ENCODE measurements at regions not wholly inside any gene's neighbourhood (a gene's known extent, or its start where the extent isn't known, plus 50 kb on each side); places are given as distances from the start of the nearest gene placed in this dataset.

- no peak overlapping the region for H3K9ac ChIP-seq (ENCODE audit: low read depth in 1 of 2, low read length in 2 of 2)
- H3K9me3 ChIP-seq (ENCODE audit: control insufficient read depth in 4 of 4, low read length in 3 of 4), result no peaks in the 10 kb centered on the region
- no peak for DNase-seq (ENCODE audit: low spot score)
- H3K4me1 ChIP-seq (ENCODE audit: control insufficient read depth in 4 of 4, insufficient read depth in 4 of 4, low read length in 3 of 4), result no peaks in the 10 kb centered on the region
- H3K27me3 ChIP-seq (ENCODE audit: control insufficient read depth in 4 of 4, insufficient read depth in 4 of 4, low read length in 3 of 4), result no peaks in the 10 kb centered on the region
- TF ChIP-seq, protein P1, sequence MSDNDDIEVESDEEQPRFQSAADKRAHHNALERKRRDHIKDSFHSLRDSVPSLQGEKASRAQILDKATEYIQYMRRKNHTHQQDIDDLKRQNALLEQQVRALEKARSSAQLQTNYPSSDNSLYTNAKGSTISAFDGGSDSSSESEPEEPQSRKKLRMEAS (IDR thresholded peaks at IDR 0.05), result no peak
- TF ChIP-seq, protein P2, sequence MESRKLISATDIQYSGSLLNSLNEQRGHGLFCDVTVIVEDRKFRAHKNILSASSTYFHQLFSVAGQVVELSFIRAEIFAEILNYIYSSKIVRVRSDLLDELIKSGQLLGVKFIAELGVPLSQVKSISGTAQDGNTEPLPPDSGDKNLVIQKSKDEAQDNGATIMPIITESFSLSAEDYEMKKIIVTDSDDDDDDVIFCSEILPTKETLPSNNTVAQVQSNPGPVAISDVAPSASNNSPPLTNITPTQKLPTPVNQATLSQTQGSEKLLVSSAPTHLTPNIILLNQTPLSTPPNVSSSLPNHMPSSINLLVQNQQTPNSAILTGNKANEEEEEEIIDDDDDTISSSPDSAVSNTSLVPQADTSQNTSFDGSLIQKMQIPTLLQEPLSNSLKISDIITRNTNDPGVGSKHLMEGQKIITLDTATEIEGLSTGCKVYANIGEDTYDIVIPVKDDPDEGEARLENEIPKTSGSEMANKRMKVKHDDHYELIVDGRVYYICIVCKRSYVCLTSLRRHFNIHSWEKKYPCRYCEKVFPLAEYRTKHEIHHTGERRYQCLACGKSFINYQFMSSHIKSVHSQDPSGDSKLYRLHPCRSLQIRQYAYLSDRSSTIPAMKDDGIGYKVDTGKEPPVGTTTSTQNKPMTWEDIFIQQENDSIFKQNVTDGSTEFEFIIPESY (IDR thresholded peaks at IDR 0.05), result no peak
- TF ChIP-seq REST (IDR thresholded peaks at IDR 0.05) (no peak), SP1 (IDR thresholded peaks at IDR 0.05) (no peak), HNF4G (IDR thresholded peaks at IDR 0.05) (no peak), EGR1 (IDR thresholded peaks at IDR 0.05; ENCODE audit: low read depth in 2 of 2) (no peak), JUND (IDR thresholded peaks at IDR 0.05) (no peak), YY1 (IDR thresholded peaks at IDR 0.05) (no peak), TAF1 (conservative IDR thresholded peaks at IDR 0.05) (no peak), GABPA (IDR thresholded peaks at IDR 0.05 in 1 of 2, conservative IDR thresholded peaks at IDR 0.05 in 1 of 2) (no peak), NR2F2 (IDR thresholded peaks at IDR 0.05) (no peak), RAD21 (IDR thresholded peaks at IDR 0.05) (no peak)
- TF ChIP-seq, protein P3, sequence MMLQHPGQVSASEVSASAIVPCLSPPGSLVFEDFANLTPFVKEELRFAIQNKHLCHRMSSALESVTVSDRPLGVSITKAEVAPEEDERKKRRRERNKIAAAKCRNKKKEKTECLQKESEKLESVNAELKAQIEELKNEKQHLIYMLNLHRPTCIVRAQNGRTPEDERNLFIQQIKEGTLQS (IDR thresholded peaks at IDR 0.05), result no peak
- TF ChIP-seq, protein P4, sequence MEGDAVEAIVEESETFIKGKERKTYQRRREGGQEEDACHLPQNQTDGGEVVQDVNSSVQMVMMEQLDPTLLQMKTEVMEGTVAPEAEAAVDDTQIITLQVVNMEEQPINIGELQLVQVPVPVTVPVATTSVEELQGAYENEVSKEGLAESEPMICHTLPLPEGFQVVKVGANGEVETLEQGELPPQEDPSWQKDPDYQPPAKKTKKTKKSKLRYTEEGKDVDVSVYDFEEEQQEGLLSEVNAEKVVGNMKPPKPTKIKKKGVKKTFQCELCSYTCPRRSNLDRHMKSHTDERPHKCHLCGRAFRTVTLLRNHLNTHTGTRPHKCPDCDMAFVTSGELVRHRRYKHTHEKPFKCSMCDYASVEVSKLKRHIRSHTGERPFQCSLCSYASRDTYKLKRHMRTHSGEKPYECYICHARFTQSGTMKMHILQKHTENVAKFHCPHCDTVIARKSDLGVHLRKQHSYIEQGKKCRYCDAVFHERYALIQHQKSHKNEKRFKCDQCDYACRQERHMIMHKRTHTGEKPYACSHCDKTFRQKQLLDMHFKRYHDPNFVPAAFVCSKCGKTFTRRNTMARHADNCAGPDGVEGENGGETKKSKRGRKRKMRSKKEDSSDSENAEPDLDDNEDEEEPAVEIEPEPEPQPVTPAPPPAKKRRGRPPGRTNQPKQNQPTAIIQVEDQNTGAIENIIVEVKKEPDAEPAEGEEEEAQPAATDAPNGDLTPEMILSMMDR (IDR thresholded peaks at IDR 0.05; ENCODE audit: low read depth, low read length, missing input control), result no peak
- H3K27ac ChIP-seq (ENCODE audit: low read depth in 1 of 2, low read length in 2 of 2), result no peak overlapping the region
- 68% methylated on average over 1 of the region's 1 CpG for WGBS
- H3K36me3 ChIP-seq (ENCODE audit: control insufficient read depth in 4 of 4, insufficient read depth in 3 of 4, low read depth in 1 of 4, low read length in 3 of 4), result no peaks in the 10 kb centered on the region
- H3K4me3 ChIP-seq (ENCODE audit: low read depth in 1 of 3, low read length in 3 of 3), result no peak overlapping the region
Observed at GRCh38 chr7:110246118-110246517, 844.8 kb upstream of the LRRN3 start.

DNA sequence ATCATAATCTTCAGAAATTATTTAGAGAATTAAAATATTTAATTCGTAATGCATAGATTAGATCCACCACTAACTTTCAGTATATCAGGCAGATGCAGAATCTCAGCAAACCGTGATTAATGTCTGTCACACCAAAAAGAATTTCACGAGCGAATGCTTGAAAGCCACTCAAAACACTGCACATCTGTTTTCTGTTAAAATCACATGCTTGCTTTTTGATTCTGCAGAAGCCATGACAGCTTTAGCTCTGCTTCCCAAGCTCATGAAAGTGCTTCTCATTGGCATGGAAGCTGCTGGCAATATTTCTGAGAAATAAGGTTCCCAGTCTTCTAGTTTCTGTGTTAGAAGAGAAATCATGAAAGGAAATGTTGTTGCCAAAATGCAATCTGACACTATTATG lies 837.8 kb upstream of the LRRN3 start:
- no peaks in the 10 kb centered on the region for H3K9me3 ChIP-seq (ENCODE audit: control insufficient read depth in 4 of 4, low read length in 3 of 4)
- H3K4me1 ChIP-seq (ENCODE audit: control insufficient read depth in 4 of 4, insufficient read depth in 4 of 4, low read length in 3 of 4), result no peaks in the 10 kb centered on the region
- H3K27ac ChIP-seq (ENCODE audit: low read depth in 1 of 2, low read length in 2 of 2), result no peak overlapping the region
- H3K27me3 ChIP-seq (ENCODE audit: control insufficient read depth in 4 of 4, insufficient read depth in 4 of 4, low read length in 3 of 4), result no peaks in the 10 kb centered on the region
- no peaks in the 10 kb centered on the region for H3K36me3 ChIP-seq (ENCODE audit: control insufficient read depth in 4 of 4, insufficient read depth in 3 of 4, low read depth in 1 of 4, low read length in 3 of 4)
- no peak overlapping the region for H3K4me3 ChIP-seq (ENCODE audit: low read depth in 1 of 3, low read length in 3 of 3)
- no peak for TF ChIP-seq RXRA (IDR thresholded peaks at IDR 0.05)
- TF ChIP-seq FOXA2 (IDR thresholded peaks at IDR 0.05), result no peak
- no peak for TF ChIP-seq NR2F2 (IDR thresholded peaks at IDR 0.05)
- no peak for TF ChIP-seq YY1 (IDR thresholded peaks at IDR 0.05)
- no peak for TF ChIP-seq HNF4G (IDR thresholded peaks at IDR 0.05)
- TF ChIP-seq, protein P4 (IDR thresholded peaks at IDR 0.05; ENCODE audit: low read depth, low read length, missing input control), result no peak
- TF ChIP-seq JUND (IDR thresholded peaks at IDR 0.05), result no peak
- no peak for TF ChIP-seq RAD21 (IDR thresholded peaks at IDR 0.05)
- TF ChIP-seq, protein P3 (IDR thresholded peaks at IDR 0.05), result no peak
- 67% methylated on average over 4 of the region's 4 CpGs for WGBS
- H3K9ac ChIP-seq (ENCODE audit: low read depth in 1 of 2, low read length in 2 of 2), result no peak overlapping the region
- no peak for DNase-seq (ENCODE audit: low spot score)

Data from liver (tissue), 8 donors.